ENCODE measurements at regions not wholly inside any gene's neighbourhood (a gene's known extent, or its start where the extent isn't known, plus 50 kb on each side); places are given as distances from the start of the nearest gene placed in this dataset.

GRCh38 chr6:93964321-93964720 lies 545.0 kb upstream of the EPHA7 start:
- no peak overlapping the region for H3K27ac ChIP-seq (ENCODE audit: low read length)
- DNase-seq (ENCODE audit: low read depth, low spot score) (no peak), ATAC-seq (no peak)
- in situ Hi-C loops (cut with HindIII; ENCODE audit: low pct_unique_long_range_greater_than_20kb, low sequenced_read_pairs), result no loop called here
- H3K27me3 ChIP-seq (ENCODE audit: control insufficient read depth, insufficient read depth, low read length), result no peaks in the 10 kb centered on the region
- no TSS peak for BruUV-seq (replicated peaks)
- ChIA-PET POLR2A (no interaction called here), CTCF (no interaction called here)
- H3K4me1 ChIP-seq (ENCODE audit: control insufficient read depth, insufficient read depth, low read length), result no peaks in the 10 kb centered on the region
- no peaks in the 10 kb centered on the region for H3K36me3 ChIP-seq (ENCODE audit: control insufficient read depth, insufficient read depth, low read length)
- intact Hi-C loops (cut with micrococcal nuclease; ENCODE audit: unreplicated experiment), result no loop called here
- no peak overlapping the region for H3K4me3 ChIP-seq (ENCODE audit: low read depth in 2 of 2, low read length in 2 of 2)
- no peak for TF ChIP-seq REST (IDR thresholded peaks at IDR 0.05; ENCODE audit: insufficient read depth in 1 of 2, low read depth in 2 of 2, low read length in 1 of 2)
- no peak for TF ChIP-seq CTCF (IDR thresholded peaks at IDR 0.05)
- no peak for TF ChIP-seq SIN3A (IDR thresholded peaks at IDR 0.05; ENCODE audit: borderline replicate concordance, insufficient read depth, low read depth, low read length)
- no peak for TF ChIP-seq TCF7L2 (IDR thresholded peaks at IDR 0.05; ENCODE audit: low read depth, low read length)
- no peak for TF ChIP-seq POLR2AphosphoS5 (IDR thresholded peaks at IDR 0.05; ENCODE audit: low read depth, low read length)
- H3K9me3 ChIP-seq (ENCODE audit: control insufficient read depth, insufficient read depth, low read depth, low read length), result no peaks in the 10 kb centered on the region

GRCh38 chr6:93962566-93962965 lies 543.2 kb upstream of the EPHA7 start:
- intact Hi-C loops (cut with micrococcal nuclease; ENCODE audit: unreplicated experiment) (no loop called here), in situ Hi-C loops (cut with HindIII; ENCODE audit: low pct_unique_long_range_greater_than_20kb, low sequenced_read_pairs) (no loop called here)
- ATAC-seq, result no peak
- no peak overlapping the region for H3K4me3 ChIP-seq (ENCODE audit: low read depth in 2 of 2, low read length in 2 of 2)
- ChIA-PET CTCF (no interaction called here), POLR2A (no interaction called here)
- no peaks in the 10 kb centered on the region for H3K27me3 ChIP-seq (ENCODE audit: control insufficient read depth, insufficient read depth, low read length)
- no peaks in the 10 kb centered on the region for H3K4me1 ChIP-seq (ENCODE audit: control insufficient read depth, insufficient read depth, low read length)
- H3K27ac ChIP-seq (ENCODE audit: low read length), result no peak overlapping the region
- no peak for DNase-seq (ENCODE audit: low read depth, low spot score)
- TF ChIP-seq CTCF (IDR thresholded peaks at IDR 0.05) (no peak), POLR2AphosphoS5 (IDR thresholded peaks at IDR 0.05; ENCODE audit: low read depth, low read length) (no peak), REST (IDR thresholded peaks at IDR 0.05; ENCODE audit: insufficient read depth in 1 of 2, low read depth in 2 of 2, low read length in 1 of 2) (no peak)
- no peaks in the 10 kb centered on the region for H3K36me3 ChIP-seq (ENCODE audit: control insufficient read depth, insufficient read depth, low read length)
- no peaks in the 10 kb centered on the region for H3K9me3 ChIP-seq (ENCODE audit: control insufficient read depth, insufficient read depth, low read depth, low read length)
- BruUV-seq (replicated peaks), result no TSS peak
